Fibroblast of mammary gland (primary cell): ENCODE measurements at regions not wholly inside any gene's neighbourhood (a gene's known extent, or its start where the extent isn't known, plus 50 kb on each side); places are given as distances from the start of the nearest gene placed in this dataset.
A peak's percentile ranks its signal among the peaks of the same experiment; 100 is the strongest.

ENCODE experiments used
- DNase-seq: peaks from one replicate; pipeline ENCODE4 v3.0.0-alpha.2; 2010; ENCODE audit warnings: low read depth
- H3K4me3 ChIP-seq: 2 replicates; pipeline ENCODE4 v1.5.1; 2011; ENCODE audit warnings: low read depth, mild to moderate bottlenecking, low read length, moderate library complexity; ENCODE audit not compliant: control insufficient read depth
- TF ChIP-seq, protein P1 (sequence below): conservative IDR thresholded peaks from 2 replicates; pipeline ENCODE4 v1.5.1; 2011; ENCODE audit warnings: low read depth, low read length, inconsistent platforms; ENCODE audit not compliant: control insufficient read depth, insufficient read depth

DNA sequence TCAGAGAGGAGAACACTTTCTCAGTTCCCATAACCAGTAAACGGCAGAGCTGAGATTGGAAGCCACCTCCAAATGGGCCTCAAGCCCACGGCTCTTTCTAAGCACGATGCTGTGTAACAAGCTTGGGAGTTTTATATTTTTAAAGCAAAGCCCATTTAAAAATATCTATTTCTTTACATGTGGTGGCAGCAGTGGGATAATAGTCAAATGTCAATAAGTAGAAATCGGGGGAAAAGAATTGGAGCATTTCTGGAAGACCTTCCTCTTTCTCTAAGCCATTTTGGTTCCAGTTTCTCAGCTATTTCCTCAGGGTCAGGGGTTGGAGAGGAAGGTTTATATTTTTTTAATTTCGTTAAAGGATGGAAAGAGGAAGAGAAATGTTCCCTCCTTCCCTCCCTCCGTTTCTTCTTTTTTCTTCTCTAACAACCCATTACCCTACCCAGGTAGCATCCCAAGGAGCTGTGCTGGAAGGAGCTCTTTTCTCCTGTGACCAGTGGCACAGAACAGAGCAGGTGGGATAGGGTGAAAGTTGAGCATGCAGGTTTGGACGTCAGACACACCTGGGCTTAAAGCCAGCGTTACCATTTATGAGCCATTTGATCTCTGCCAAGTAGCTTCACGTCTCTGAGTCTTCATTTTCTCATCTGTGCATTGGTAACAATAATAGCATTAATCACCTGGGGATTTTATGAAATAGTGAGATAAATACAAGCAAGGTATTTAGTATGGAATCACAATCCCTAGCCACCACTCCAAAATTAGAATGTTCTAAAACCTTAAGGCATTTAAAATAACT is 515.7 kb downstream of the RPS24 start:
- no peak overlapping the region for H3K4me3 ChIP-seq
- TF ChIP-seq, protein P1, sequence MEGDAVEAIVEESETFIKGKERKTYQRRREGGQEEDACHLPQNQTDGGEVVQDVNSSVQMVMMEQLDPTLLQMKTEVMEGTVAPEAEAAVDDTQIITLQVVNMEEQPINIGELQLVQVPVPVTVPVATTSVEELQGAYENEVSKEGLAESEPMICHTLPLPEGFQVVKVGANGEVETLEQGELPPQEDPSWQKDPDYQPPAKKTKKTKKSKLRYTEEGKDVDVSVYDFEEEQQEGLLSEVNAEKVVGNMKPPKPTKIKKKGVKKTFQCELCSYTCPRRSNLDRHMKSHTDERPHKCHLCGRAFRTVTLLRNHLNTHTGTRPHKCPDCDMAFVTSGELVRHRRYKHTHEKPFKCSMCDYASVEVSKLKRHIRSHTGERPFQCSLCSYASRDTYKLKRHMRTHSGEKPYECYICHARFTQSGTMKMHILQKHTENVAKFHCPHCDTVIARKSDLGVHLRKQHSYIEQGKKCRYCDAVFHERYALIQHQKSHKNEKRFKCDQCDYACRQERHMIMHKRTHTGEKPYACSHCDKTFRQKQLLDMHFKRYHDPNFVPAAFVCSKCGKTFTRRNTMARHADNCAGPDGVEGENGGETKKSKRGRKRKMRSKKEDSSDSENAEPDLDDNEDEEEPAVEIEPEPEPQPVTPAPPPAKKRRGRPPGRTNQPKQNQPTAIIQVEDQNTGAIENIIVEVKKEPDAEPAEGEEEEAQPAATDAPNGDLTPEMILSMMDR, result no peak
- no peak for DNase-seq

DNA sequence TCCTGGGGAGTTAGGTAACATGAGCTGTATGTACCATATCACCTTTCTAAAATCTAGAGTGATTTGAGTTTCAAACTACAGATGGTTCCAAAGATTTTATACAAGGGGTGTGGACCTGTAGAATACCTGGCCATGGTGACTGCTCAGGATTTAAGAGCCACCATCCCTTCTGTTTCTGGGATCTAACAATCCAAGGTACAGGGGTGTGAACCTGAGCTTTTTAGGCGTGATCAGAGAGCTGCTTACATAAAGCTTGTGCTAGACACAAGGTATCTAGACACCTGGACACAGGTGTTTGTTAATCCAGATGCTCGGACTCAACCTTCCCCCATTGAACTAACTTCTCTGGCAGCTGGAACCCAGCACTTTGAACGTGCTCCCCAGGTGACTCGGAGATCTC is 516.4 kb downstream of the RPS24 start:
- H3K4me3 ChIP-seq, result no peak overlapping the region
- no peak for DNase-seq
- TF ChIP-seq, protein P1, result no peak

DNA sequence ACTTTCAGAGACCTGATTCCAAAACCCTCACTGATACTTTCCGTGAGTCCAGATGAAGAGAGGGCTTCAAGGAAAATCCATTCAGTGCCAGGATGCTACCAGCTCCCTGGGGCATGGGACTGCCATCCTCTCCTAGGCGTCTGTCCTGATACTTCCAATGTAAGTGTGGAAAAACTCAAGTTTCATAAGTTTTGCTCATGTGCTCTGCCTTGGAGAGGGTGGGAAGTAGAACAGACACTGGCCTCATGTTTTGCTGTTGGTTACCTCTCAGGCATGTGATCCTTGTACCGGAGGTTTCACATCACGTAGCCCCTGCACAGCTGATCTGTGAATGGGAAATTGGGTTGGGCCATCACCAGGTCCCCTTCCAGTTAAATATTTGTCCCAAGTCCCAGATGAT is 517.1 kb downstream of the RPS24 start:
- no peak for DNase-seq
- no peak overlapping the region for H3K4me3 ChIP-seq
- TF ChIP-seq, protein P1, result no peak

DNA sequence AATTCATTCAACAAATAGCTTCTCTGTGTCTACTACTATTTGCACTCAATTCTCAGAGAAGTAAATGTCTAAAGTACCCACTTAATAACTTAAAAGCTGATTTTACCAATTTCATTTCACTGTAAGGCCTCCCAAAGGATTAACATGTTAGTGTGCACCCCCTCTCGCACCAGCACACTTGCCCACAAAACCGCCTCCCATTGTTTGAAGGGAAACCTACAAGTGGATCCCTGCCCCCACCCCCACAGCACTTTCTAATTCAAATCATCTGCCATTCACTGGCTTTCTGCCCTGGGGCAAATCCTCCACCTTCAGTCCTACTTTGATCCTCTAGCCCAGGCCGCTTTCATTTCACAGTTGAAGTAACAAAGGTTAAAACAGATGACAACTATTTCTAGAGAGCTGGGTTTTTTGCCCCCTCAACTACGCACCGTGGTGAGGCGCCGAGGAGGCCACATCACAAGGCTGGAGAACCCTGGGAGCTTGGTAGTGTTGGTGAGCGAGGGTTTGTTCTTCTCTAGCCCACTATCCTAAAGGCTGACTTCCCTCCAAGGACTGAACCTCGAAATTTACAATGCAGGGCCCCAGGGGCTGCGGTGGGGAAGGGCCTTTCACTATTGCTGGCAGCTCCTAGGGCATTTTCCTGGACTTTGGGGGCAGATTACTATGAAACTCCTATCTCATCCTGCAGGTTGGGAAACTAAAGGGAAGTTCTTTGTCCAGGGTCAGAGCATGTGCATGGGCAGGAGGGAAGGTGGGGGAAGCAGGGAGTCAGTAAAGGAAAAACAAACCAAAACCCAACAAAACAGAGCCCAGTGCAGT is 517.4 kb upstream of the ZMIZ1 start:
- H3K4me3 ChIP-seq, result no peak overlapping the region
- TF ChIP-seq, protein P1, result no peak
- DNase-seq, result no peak

DNA sequence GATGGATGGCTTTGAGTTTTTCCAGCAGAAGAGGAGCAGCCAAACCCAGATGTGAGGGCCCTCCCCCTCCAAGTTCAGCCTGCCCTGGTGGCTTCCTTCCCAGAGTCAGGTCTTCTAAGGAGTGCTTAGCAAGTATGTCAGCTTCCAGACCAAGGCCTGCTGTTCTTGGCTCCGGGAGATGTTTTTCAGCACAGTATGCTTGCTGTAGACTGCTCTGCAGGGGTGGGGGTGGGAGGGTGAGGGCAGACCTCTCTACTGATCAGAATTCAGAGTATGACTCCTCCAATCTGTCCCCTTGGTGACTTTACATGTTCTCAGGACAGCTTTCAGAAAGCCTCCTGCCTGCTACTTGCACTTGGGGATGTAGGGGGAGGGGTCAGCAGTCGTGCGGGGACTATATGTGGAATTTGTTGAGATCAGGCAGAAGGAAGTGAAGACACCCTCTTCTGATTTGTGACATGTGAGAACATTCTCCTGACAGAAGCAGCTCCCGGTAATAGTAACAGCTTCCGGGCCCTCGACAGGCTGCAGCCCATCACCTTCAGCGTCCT is 516.4 kb upstream of the ZMIZ1 start:
- H3K4me3 ChIP-seq, result no peak overlapping the region
- TF ChIP-seq, protein P1, result no peak
- DNase-seq, result peak; percentile 61

DNA sequence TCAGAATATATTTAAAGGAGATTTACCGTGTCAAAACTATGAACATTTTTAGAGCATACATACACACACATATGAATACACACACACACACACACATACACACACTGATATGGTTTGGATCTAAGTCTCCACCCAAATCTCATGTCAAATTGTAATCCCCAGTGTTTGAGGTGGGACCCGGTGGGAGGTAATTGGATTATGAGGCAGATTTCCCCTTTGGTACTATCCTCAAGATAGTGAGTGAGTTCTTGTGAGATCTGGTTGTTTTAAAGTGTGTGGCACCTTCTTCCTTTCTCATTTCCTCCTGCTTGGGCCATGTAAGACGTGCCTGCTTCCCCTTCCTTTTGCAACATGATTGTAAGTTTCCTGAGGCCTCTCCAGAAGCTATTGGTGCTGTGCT is 515.0 kb upstream of the ZMIZ1 start:
- no peak overlapping the region for H3K4me3 ChIP-seq
- no peak for DNase-seq
- TF ChIP-seq, protein P1, result no peak
